ENCODE measurements at regions not wholly inside any gene's neighbourhood (a gene's known extent, or its start where the extent isn't known, plus 50 kb on each side); places are given as distances from the start of the nearest gene placed in this dataset.

GRCh38 chr14:101380512-101380911, 180.8 kb upstream of the DIO3 start:
- in situ Hi-C loops (cut with MboI; ENCODE audit: low sequenced_read_pairs): no loop called here
- Histone ChIP-seq H3K36me3 (ENCODE audit: control insufficient read depth, insufficient read depth, low read length) (no peaks in the 10 kb centered on the region), H4K5ac (ENCODE audit: low read depth, low read length) (no peak overlapping the region), H2BK15ac (ENCODE audit: low read depth, low read length) (no peak overlapping the region), H3K27ac (ENCODE audit: insufficient read depth, low read length) (no peak overlapping the region), H3K9ac (ENCODE audit: low read depth, low read length) (no peak overlapping the region), H3K23ac (ENCODE audit: low read depth, low read length) (no peak overlapping the region), H3K18ac (ENCODE audit: low read depth, low read length) (no peak overlapping the region), H3K9me3 (ENCODE audit: control insufficient read depth, insufficient read depth, low read length) (peaks cover 4% of the 10 kb centered on the region), H3K4me1 (ENCODE audit: control insufficient read depth, insufficient read depth, low read length) (no peaks in the 10 kb centered on the region), H2AK5ac (ENCODE audit: low read depth, low read length) (no peak overlapping the region), H3K4me3 (ENCODE audit: insufficient read depth, low read depth, low read length) (no peak overlapping the region), H2BK120ac (ENCODE audit: low read depth, low read length) (no peak overlapping the region), H3K27me3 (ENCODE audit: control insufficient read depth, insufficient read depth, low read length) (peaks cover 2% of the 10 kb centered on the region; the same call in 1 of the 2 replicates), H3K4me2 (ENCODE audit: low read depth, low read length) (no peak overlapping the region), H2BK5ac (ENCODE audit: low read depth, low read length, poor library complexity, severe bottlenecking) (no peak overlapping the region), H2AK9ac (replicated peaks; ENCODE audit: low read depth, low read length, poor library complexity) (no peak overlapping the region), H4K8ac (ENCODE audit: low read depth in 2 of 2, low read length in 2 of 2) (no peak overlapping the region), H4K91ac (ENCODE audit: insufficient read depth, low read depth, low read length) (no peak overlapping the region), H3K4ac (ENCODE audit: low read depth, low read length) (no peak overlapping the region), H4K20me1 (ENCODE audit: insufficient read depth, low read length) (no peaks in the 10 kb centered on the region), H3K9me1 (ENCODE audit: insufficient read depth, low read length) (no peaks in the 10 kb centered on the region), H3K79me1 (ENCODE audit: low read depth in 1 of 2, low read length in 2 of 2) (no peaks in the 10 kb centered on the region), H3K14ac (replicated peaks; ENCODE audit: low read depth, low read length) (no peak overlapping the region), H2AFZ (replicated peaks; ENCODE audit: low read length, poor library complexity) (no peak overlapping the region), H3K56ac (ENCODE audit: extremely low read depth, insufficient read depth, low read length) (no peak overlapping the region), H2BK20ac (ENCODE audit: low read depth, low read length) (no peak overlapping the region)
- intact Hi-C loops (cut with micrococcal nuclease): no loop called here
- ATAC-seq (ENCODE audit: low read depth): no peak
- no TSS peak for BruUV-seq (replicated peaks)
- POLR2A ChIA-PET (ENCODE audit: unreplicated experiment): no interaction called here
- dilution Hi-C loops (cut with HindIII; ENCODE audit: low sequenced_read_pairs, unreplicated experiment): no loop called here
- CTCF ChIA-PET: no interaction called here
- WGBS, 2 experiments (ENCODE audit: extremely low coverage in 2 of 2, insufficient read length in 1 of 2): no CpG with 5 or more reads among the region's 3 CpGs
- DNase-seq: no peak
- TF ChIP-seq NFE2L2 (IDR thresholded peaks at IDR 0.05; ENCODE audit: low read depth, low read length) (no peak), RAD21 (IDR thresholded peaks at IDR 0.05; ENCODE audit: low read length) (no peak), MXI1 (IDR thresholded peaks at IDR 0.05; ENCODE audit: borderline replicate concordance, low read depth, low read length) (no peak), FOS (IDR thresholded peaks at IDR 0.05; ENCODE audit: low read depth, low read length) (no peak), CEBPB (IDR thresholded peaks at IDR 0.05; ENCODE audit: low read depth, low read length) (no peak), MAFK (IDR thresholded peaks at IDR 0.05; ENCODE audit: low read depth, low read length) (no peak)
